ENCODE measurements at regions not wholly inside any gene's neighbourhood (a gene's known extent, or its start where the extent isn't known, plus 50 kb on each side); places are given as distances from the start of the nearest gene placed in this dataset.

- Mint-ChIP-seq H3K4me1 (ENCODE audit: low read depth) (no peaks in the 10 kb centered on the region), H3K36me3 (ENCODE audit: low read depth) (no peaks in the 10 kb centered on the region), H3K9me3 (no peaks in the 10 kb centered on the region), H3K27me3 (no peaks in the 10 kb centered on the region), H3K4me3 (no peak overlapping the region), H3K27ac (no peak overlapping the region)
- Histone ChIP-seq H3K4me1 (ENCODE audit: insufficient read depth, low read length) (no peaks in the 10 kb centered on the region), H3K9me3 (ENCODE audit: control insufficient read depth in 1 of 2, insufficient read depth in 1 of 2, low read length in 2 of 2) (no peaks in the 10 kb centered on the region), H3K36me3 (ENCODE audit: insufficient read depth, low read length) (no peaks in the 10 kb centered on the region), H3K27me3 (ENCODE audit: control insufficient read depth in 1 of 2, insufficient read depth in 2 of 2, low read length in 2 of 2) (no peaks in the 10 kb centered on the region), H3K4me3 (ENCODE audit: low read length) (no peak overlapping the region), H3K27ac (ENCODE audit: low read depth in 1 of 2, low read length in 2 of 2) (no peak overlapping the region)
- POLR2A ChIA-PET: no interaction called here
- CTCF ChIA-PET: no interaction called here
- no peak for ATAC-seq (ENCODE audit: poor library complexity)
- no peak for DNase-seq
- intact Hi-C loops (cut with DNase I, micrococcal nuclease): no loop called here
- no peak for TF ChIP-seq CTCF (IDR thresholded peaks at IDR 0.05)
Observed at GRCh38 chr3:178041931-178042330, 494.3 kb upstream of the KCNMB2 start.

- H3K9me3 ChIP-seq (ENCODE audit: control insufficient read depth in 1 of 2, insufficient read depth in 1 of 2, low read length in 2 of 2): no peaks in the 10 kb centered on the region
- ChIA-PET POLR2A (no interaction called here), CTCF (no interaction called here)
- Mint-ChIP-seq H3K36me3 (ENCODE audit: low read depth) (no peaks in the 10 kb centered on the region), H3K9me3 (no peaks in the 10 kb centered on the region), H3K27ac (no peak overlapping the region), H3K4me1 (ENCODE audit: low read depth) (no peaks in the 10 kb centered on the region), H3K4me3 (no peak overlapping the region), H3K27me3 (no peaks in the 10 kb centered on the region)
- H3K36me3 ChIP-seq (ENCODE audit: insufficient read depth, low read length): no peaks in the 10 kb centered on the region
- H3K4me1 ChIP-seq (ENCODE audit: insufficient read depth, low read length): no peaks in the 10 kb centered on the region
- H3K27me3 ChIP-seq (ENCODE audit: control insufficient read depth in 1 of 2, insufficient read depth in 2 of 2, low read length in 2 of 2): no peaks in the 10 kb centered on the region
- DNase-seq: no peak
- no peak for ATAC-seq (ENCODE audit: poor library complexity)
- no peak overlapping the region for H3K27ac ChIP-seq (ENCODE audit: low read depth in 1 of 2, low read length in 2 of 2)
- intact Hi-C loops (cut with DNase I, micrococcal nuclease): no loop called here
- H3K4me3 ChIP-seq (ENCODE audit: low read length): no peak overlapping the region
- TF ChIP-seq CTCF (IDR thresholded peaks at IDR 0.05): no peak
Observed at GRCh38 chr3:178042376-178042775, 493.9 kb upstream of the KCNMB2 start.

- Histone ChIP-seq H3K4me1 (ENCODE audit: insufficient read depth, low read length) (no peaks in the 10 kb centered on the region), H3K36me3 (ENCODE audit: insufficient read depth, low read length) (no peaks in the 10 kb centered on the region), H3K27me3 (ENCODE audit: control insufficient read depth in 1 of 2, insufficient read depth in 2 of 2, low read length in 2 of 2) (no peaks in the 10 kb centered on the region), H3K4me3 (ENCODE audit: low read length) (no peak overlapping the region), H3K27ac (ENCODE audit: low read depth in 1 of 2, low read length in 2 of 2) (no peak overlapping the region), H3K9me3 (ENCODE audit: control insufficient read depth in 1 of 2, insufficient read depth in 1 of 2, low read length in 2 of 2) (no peaks in the 10 kb centered on the region)
- Mint-ChIP-seq H3K9me3 (no peaks in the 10 kb centered on the region), H3K27ac (no peak overlapping the region), H3K36me3 (ENCODE audit: low read depth) (no peaks in the 10 kb centered on the region), H3K4me1 (ENCODE audit: low read depth) (no peaks in the 10 kb centered on the region), H3K4me3 (no peak overlapping the region), H3K27me3 (no peaks in the 10 kb centered on the region)
- DNase-seq (no peak), ATAC-seq (ENCODE audit: poor library complexity) (no peak)
- CTCF ChIA-PET: no interaction called here
- POLR2A ChIA-PET: no interaction called here
- intact Hi-C loops (cut with DNase I, micrococcal nuclease): no loop called here
- no peak for TF ChIP-seq CTCF (IDR thresholded peaks at IDR 0.05)
Observed at GRCh38 chr3:178043084-178043483, 493.2 kb upstream of the KCNMB2 start.
